K562 (cell line): ENCODE measurements at regions not wholly inside any gene's neighbourhood (a gene's known extent, or its start where the extent isn't known, plus 50 kb on each side); places are given as distances from the start of the nearest gene placed in this dataset.

Experiments used
- ATAC-seq: fragments of 200-7000 bp; cut with Tn5 transposase; 3 replicates; pipeline ENCODE4 v1.9.1; 2020; ENCODE audit warnings: moderate library complexity
- BruUV-seq: library from RNA; stranded (reverse); fragments of 400-500 nt; replicated peaks from 2 replicates; lab custom pipeline; 2021; lab: Mats Ljungman, UMichigan
- CTCF ChIA-PET: fragments of 300-600 bp; formaldehyde crosslinking; extraction: SDS; loops from one replicate; lab custom pipeline; 2021; ENCODE audit warnings: low intra/inter-chr PET ratio; lab: Yijun Ruan, JAX
- POLR2A ChIA-PET: fragments of 300-600, 350-650 bp; sonication (Branson Sonifier 250); formaldehyde crosslinking; extraction: SDS; loops from one replicate; lab custom pipeline; 2021; ENCODE audit warnings: antibody characterized with exemption, inconsistent platforms; lab: Yijun Ruan, JAX
- DNase-seq, 4 experiments: peaks; one replicate each; pipeline versions ENCODE4 v3.0.0 to v3.0.0-alpha.2; 2011 to 2018; ENCODE audit warnings: low spot score in 3 of 4, mixed read lengths in 3 of 4; ENCODE audit errors: extremely low read depth in 1 of 4
- FAIRE-seq: peaks from 2 replicates; lab custom pipeline; 2011; peaks lifted over from hg19 to GRCh38; lab: Jason Lieb, UNC
- H2AFZ ChIP-seq: 2 replicates; pipeline ENCODE4 v1.6.0; 2011; ENCODE audit warnings: low read depth, low read length, control low read depth, inconsistent platforms
- H3K27ac ChIP-seq: fragments of 200-600 bp; 3 replicates; pipeline ENCODE4 v1.8.0; 2011; ENCODE audit warnings: low read depth, mild to moderate bottlenecking, control low read depth, inconsistent platforms, low read length, moderate library complexity, mixed read lengths; ENCODE audit errors: extremely low read depth
- H3K27me3 ChIP-seq, 2 experiments: fragments of 300-600 bp in 1 of 2; 2 replicates in 1 of 2; 3 replicates in 1 of 2; pipeline versions ENCODE4 v1.6.0 to v1.8.0; 2011; ENCODE audit warnings: inconsistent platforms in 2 of 2, low read length in 2 of 2, mild to moderate bottlenecking in 1 of 2, mixed read lengths in 1 of 2, moderate library complexity in 1 of 2; ENCODE audit not compliant: control insufficient read depth in 2 of 2, insufficient read depth in 2 of 2
- H3K36me3 ChIP-seq: fragments of 300-600 bp; 3 replicates; pipeline ENCODE4 v1.8.0; 2011; ENCODE audit warnings: mild to moderate bottlenecking, low read length, inconsistent platforms; ENCODE audit not compliant: control insufficient read depth, insufficient read depth
- H3K4me1 ChIP-seq, 2 experiments: fragments of 200-600 bp in 1 of 2; replicated peaks in 1 of 2; 2 replicates in 1 of 2; 3 replicates in 1 of 2; pipeline versions ENCODE4 v1.5.1 to v1.8.0; 2011; ENCODE audit warnings: inconsistent platforms in 2 of 2, low read length in 2 of 2, mild to moderate bottlenecking in 1 of 2, mixed read lengths in 1 of 2, moderate library complexity in 1 of 2; ENCODE audit not compliant: control insufficient read depth in 2 of 2, insufficient read depth in 2 of 2
- H3K4me2 ChIP-seq: 2 replicates; pipeline ENCODE4 v1.6.1; 2011; ENCODE audit warnings: low read length, control low read depth, inconsistent platforms, mixed read lengths; ENCODE audit not compliant: insufficient read depth
- H3K4me3 ChIP-seq: fragments of 200-600 bp; sonication (generic), shearing (Covaris generic); 2 replicates; pipeline ENCODE4 v1.5.1; 2016; ENCODE audit warnings: control low read depth, inconsistent platforms
- H3K79me2 ChIP-seq: fragments of 200-600 bp; 3 replicates; pipeline ENCODE4 v1.8.0; 2011; ENCODE audit warnings: low read length, inconsistent platforms; ENCODE audit not compliant: control insufficient read depth, insufficient read depth
- H3K9ac ChIP-seq, 2 experiments: 2 replicates each; pipeline versions ENCODE4 v1.6.0 to v1.6.1; 2011; ENCODE audit warnings: low read depth in 2 of 2, low read length in 2 of 2, control low read depth in 1 of 2, inconsistent platforms in 1 of 2, mild to moderate bottlenecking in 1 of 2, mixed read lengths in 1 of 2; ENCODE audit not compliant: insufficient read depth in 1 of 2
- H3K9me1 ChIP-seq: one replicate; pipeline ENCODE4 v1.6.0; 2011; ENCODE audit warnings: inconsistent platforms, mild to moderate bottlenecking, low read length, moderate library complexity; ENCODE audit not compliant: control insufficient read depth, insufficient read depth
- H3K9me3 ChIP-seq: replicated peaks from 2 replicates; pipeline ENCODE4 v1.5.1; 2011; ENCODE audit warnings: low read depth, low read length, inconsistent platforms; ENCODE audit not compliant: control insufficient read depth, insufficient read depth
- H4K20me1 ChIP-seq: replicated peaks from 2 replicates; pipeline ENCODE4 v1.6.1; 2011; ENCODE audit warnings: low read length, inconsistent platforms, mixed read lengths; ENCODE audit not compliant: control insufficient read depth, insufficient read depth
- ETS1 ChIP-seq: conservative IDR thresholded peaks from 2 replicates; pipeline ENCODE4 v1.6.1; 2011; ENCODE audit warnings: low read depth, mild to moderate bottlenecking, low read length; ENCODE audit not compliant: control insufficient read depth
- HNRNPUL1 ChIP-seq: fragments of 200-400 bp; formaldehyde crosslinking; IDR thresholded peaks from 2 replicates; pipeline ENCODE4 v1.6.1; 2017; ENCODE audit warnings: low read length
- ID3 ChIP-seq, 2 experiments: fragments of 250-450 bp in 1 of 2; fragments of 450-650 bp in 1 of 2; sonication (Bioruptor Pico) in 1 of 2; IDR thresholded peaks; 2 replicates each; pipeline versions ENCODE4 v1.6.1 to v1.8.0; 2016 to 2021; ENCODE audit warnings: mild to moderate bottlenecking in 2 of 2, moderate library complexity in 2 of 2, missing compliant biosample characterization in 1 of 2, missing genetic modification characterization in 1 of 2
- IRF9 ChIP-seq: fragments of 450-650 bp; IDR thresholded peaks from 2 replicates; pipeline ENCODE4 v1.6.1; 2016; ENCODE audit warnings: missing biosample characterization, missing genetic modification characterization
- KLF1 ChIP-seq: fragments of 450-650 bp; IDR thresholded peaks from 2 replicates; pipeline ENCODE4 v1.6.1; 2016; ENCODE audit warnings: missing genetic modification characterization, missing compliant biosample characterization
- KLF6 ChIP-seq: fragments of 250-450 bp; sonication (Bioruptor Pico); IDR thresholded peaks from 2 replicates; pipeline ENCODE4 v1.4.0; 2020; ENCODE audit warnings: mild to moderate bottlenecking, moderate library complexity, borderline replicate concordance
- NCOA1 ChIP-seq: fragments of 450-650 bp; IDR thresholded peaks from 2 replicates; pipeline ENCODE4 v1.6.1; 2016; ENCODE audit warnings: low read depth
- NKRF ChIP-seq: fragments of 450-650 bp; IDR thresholded peaks from 2 replicates; pipeline ENCODE4 v1.6.1; 2016; ENCODE audit warnings: borderline replicate concordance
- PCBP1 ChIP-seq: fragments of 200-400 bp; formaldehyde crosslinking; IDR thresholded peaks from 2 replicates; pipeline ENCODE4 v1.6.1; 2018; ENCODE audit warnings: mild to moderate bottlenecking, low read depth, low read length; ENCODE audit not compliant: poor library complexity, severe bottlenecking
- ZEB2 ChIP-seq: fragments of 450-650 bp; IDR thresholded peaks from 2 replicates; pipeline ENCODE4 v1.6.1; 2016
- ZFP30 ChIP-seq: fragments of 250-450 bp; sonication (Bioruptor Pico); IDR thresholded peaks from 2 replicates; pipeline ENCODE4 v1.8.0; 2022; ENCODE audit warnings: moderate library complexity, mild to moderate bottlenecking, inconsistent platforms, borderline replicate concordance
- ZKSCAN3 ChIP-seq: fragments of 250-450 bp; sonication (Bioruptor Pico); IDR thresholded peaks from 2 replicates; pipeline ENCODE4 v1.4.0; 2020
- ZNF717 ChIP-seq: fragments of 250-450 bp; sonication (Bioruptor Pico); IDR thresholded peaks from 2 replicates; pipeline ENCODE4 v1.5.0; 2021
- WGBS: fragments of 100-300 bp; shearing (Covaris generic); methylation state at CpG from one replicate; pipeline ENCODE4 v1.1.6; 2016; ENCODE audit warnings: low coverage, mixed read lengths; ENCODE audit not compliant: insufficient coverage; ENCODE audit errors: missing lambda C conversion rate; 5-methylcytosine and 5-hydroxymethylcytosine counted together
- in situ Hi-C: fragments of 300-500 bp; cut with MboI; formaldehyde crosslinking; loops from 4 replicates; pipeline ENCODE4 v1.15.0; 2018; ENCODE audit warnings: inconsistent platforms, mixed read lengths
- intact Hi-C: fragments of 100-400 bp; cut with micrococcal nuclease; formaldehyde crosslinking; loops from 2 replicates; pipeline ENCODE4 v1.14.2; 2022

- TF ChIP-seq ID3 (CRISPR knock-in tag; IDR thresholded peaks at IDR 0.05) (no peak), ID3 (tag; IDR thresholded peaks at IDR 0.05) (no peak), NKRF (no peak), ETS1 (no peak), KLF6 (CRISPR knock-in tag) (no peak), ZFP30 (no peak), HNRNPUL1 (no peak), ZNF717 (no peak)
Observed at GRCh38 chr6:156648616-156649015, 128.6 kb upstream of the ARID1B start (continued).

- POLR2A ChIA-PET = no interaction called here
- under 1% methylated on average over 7 of the region's 7 CpGs for WGBS
Observed at GRCh38 chr6:156647991-156648390, 129.2 kb upstream of the ARID1B start.

More at GRCh38 chr6:156647991-156648390, 129.2 kb upstream of the ARID1B start:
- DNase-seq (peak in 1 of 4 experiments; percentile 1), ATAC-seq (no peak), FAIRE-seq (peak; percentile 6)
- no peaks in the 10 kb centered on the region for H3K9me3 ChIP-seq
- H4K20me1 ChIP-seq = no peaks in the 10 kb centered on the region
- H3K36me3 ChIP-seq = no peaks in the 10 kb centered on the region
- no peak overlapping the region for H3K4me3 ChIP-seq
- no peak overlapping the region for H3K9ac ChIP-seq
- TF ChIP-seq PCBP1 (no peak), NCOA1 (no peak), KLF1 (tag) (no peak), ZEB2 (no peak), IRF9 (tag) (no peak), ZKSCAN3 (CRISPR knock-in tag) (no peak)
- H3K4me2 ChIP-seq = no peak overlapping the region
- in situ Hi-C loops = no loop called here
- H3K27ac ChIP-seq = no peak overlapping the region
- intact Hi-C loops = no loop called here
- no peaks in the 10 kb centered on the region for H3K79me2 ChIP-seq
- no peaks in the 10 kb centered on the region for H3K9me1 ChIP-seq
- no peak overlapping the region for H2AFZ ChIP-seq
- no TSS peak for BruUV-seq
- peaks cover 30 to 41% of the 10 kb centered on the region in 2 experiments for H3K27me3 ChIP-seq
- CTCF ChIA-PET = no interaction called here
- H3K4me1 ChIP-seq = no peaks in the 10 kb centered on the region; a peak in 1 of 5 replicates
